H9 (cell line): ENCODE measurements at regions not wholly inside any gene's neighbourhood (a gene's known extent, or its start where the extent isn't known, plus 50 kb on each side); places are given as distances from the start of the nearest gene placed in this dataset.
A peak's percentile ranks its signal among the peaks of the same experiment; 100 is the strongest.

Source experiments
- DNase-seq: peaks from one replicate; pipeline ENCODE4 v3.0.0-alpha.2; 2017
- H2AFZ ChIP-seq: one replicate; pipeline ENCODE4 v1.6.1; 2013; ENCODE audit warnings: mild to moderate bottlenecking, low read length, control low read depth, moderate library complexity
- H2AK5ac ChIP-seq: 2 replicates; pipeline ENCODE4 v1.6.1; 2013; ENCODE audit warnings: low read length, control low read depth, mixed read lengths; ENCODE audit not compliant: insufficient read length
- H2BK120ac ChIP-seq: one replicate; pipeline ENCODE4 v1.6.1; 2013; ENCODE audit warnings: low read depth, mild to moderate bottlenecking, low read length, control low read depth, inconsistent platforms; ENCODE audit not compliant: poor library complexity, severe bottlenecking
- H2BK12ac ChIP-seq: 2 replicates; pipeline ENCODE4 v1.6.1; 2013; ENCODE audit warnings: low read length, control low read depth, mixed read lengths, low read depth; ENCODE audit not compliant: insufficient read length
- H2BK15ac ChIP-seq: 2 replicates; pipeline ENCODE4 v1.6.1; 2013; ENCODE audit warnings: low read depth, low read length, control low read depth
- H2BK20ac ChIP-seq: one replicate; pipeline ENCODE4 v1.6.1; 2013; ENCODE audit warnings: low read depth, mild to moderate bottlenecking, low read length, control low read depth, inconsistent platforms; ENCODE audit not compliant: poor library complexity, severe bottlenecking
- H2BK5ac ChIP-seq: 2 replicates; pipeline ENCODE4 v1.6.1; 2013; ENCODE audit warnings: low read length, control low read depth, mixed read lengths; ENCODE audit not compliant: insufficient read length
- H3K14ac ChIP-seq: 2 replicates; pipeline ENCODE4 v1.6.1; 2013; ENCODE audit warnings: low read length, control low read depth; ENCODE audit not compliant: insufficient read depth
- H3K18ac ChIP-seq: 2 replicates; pipeline ENCODE4 v1.6.1; 2013; ENCODE audit warnings: low read depth, mild to moderate bottlenecking, mixed read lengths, low read length, control low read depth; ENCODE audit not compliant: insufficient read length
- H3K23ac ChIP-seq: 2 replicates; pipeline ENCODE4 v1.6.1; 2013; ENCODE audit warnings: low read length, control low read depth, mixed read lengths, low read depth; ENCODE audit not compliant: insufficient read length
- H3K23me2 ChIP-seq: 2 replicates; pipeline ENCODE4 v1.6.1; 2013; ENCODE audit warnings: low read depth, mild to moderate bottlenecking, mixed read lengths, low read length, control low read depth; ENCODE audit not compliant: insufficient read length, poor library complexity, severe bottlenecking
- H3K27ac ChIP-seq: 2 replicates; pipeline ENCODE4 v1.5.1; 2013; ENCODE audit warnings: low read length, control low read depth, mixed read lengths, low read depth; ENCODE audit not compliant: insufficient read length
- H3K27me3 ChIP-seq: 2 replicates; pipeline ENCODE4 v1.6.1; 2013; ENCODE audit warnings: low read length, control low read depth, inconsistent platforms; ENCODE audit not compliant: insufficient read depth
- H3K4ac ChIP-seq: 2 replicates; pipeline ENCODE4 v1.6.1; 2013; ENCODE audit warnings: low read depth, mild to moderate bottlenecking, control low read depth, inconsistent platforms, low read length, moderate library complexity
- H3K4me1 ChIP-seq: 2 replicates; pipeline ENCODE4 v1.6.1; 2013; ENCODE audit warnings: low read length, control low read depth, inconsistent platforms; ENCODE audit not compliant: insufficient read depth
- H3K4me2 ChIP-seq: 2 replicates; pipeline ENCODE4 v1.6.1; 2013; ENCODE audit warnings: low read length, control low read depth, mixed read lengths; ENCODE audit not compliant: insufficient read length, insufficient read depth
- H3K56ac ChIP-seq: 2 replicates; pipeline ENCODE4 v1.6.1; 2013; ENCODE audit warnings: low read depth, mild to moderate bottlenecking, mixed read lengths, low read length, control low read depth; ENCODE audit not compliant: insufficient read length
- H3K79me1 ChIP-seq: 2 replicates; pipeline ENCODE4 v1.6.1; 2013; ENCODE audit warnings: low read depth, mild to moderate bottlenecking, moderate library complexity, low read length, control low read depth, inconsistent platforms; ENCODE audit not compliant: insufficient read depth, poor library complexity, severe bottlenecking
- H3K79me2 ChIP-seq: 2 replicates; pipeline ENCODE4 v1.6.1; 2013; ENCODE audit warnings: low read length, control low read depth, inconsistent platforms; ENCODE audit not compliant: insufficient read depth
- H3K9ac ChIP-seq: 2 replicates; pipeline ENCODE4 v1.6.1; 2013; ENCODE audit warnings: low read length, control low read depth, mixed read lengths; ENCODE audit not compliant: insufficient read length; ENCODE audit errors: extremely low read depth
- H3K9me3 ChIP-seq: one replicate; pipeline ENCODE4 v1.6.1; 2013; ENCODE audit warnings: low read depth, low read length, inconsistent platforms; ENCODE audit not compliant: control insufficient read depth
- H3T11ph ChIP-seq: one replicate; pipeline ENCODE4 v1.6.1; 2013; ENCODE audit warnings: mild to moderate bottlenecking, low read length, control low read depth, inconsistent platforms
- H4K20me1 ChIP-seq: one replicate; pipeline ENCODE4 v1.6.1; 2013; ENCODE audit not compliant: control insufficient read depth, insufficient read length, insufficient read depth
- H4K5ac ChIP-seq: 2 replicates; pipeline ENCODE4 v1.6.1; 2013; ENCODE audit warnings: low read depth, mild to moderate bottlenecking, mixed read lengths, low read length, control low read depth; ENCODE audit not compliant: insufficient read length
- H4K8ac ChIP-seq: replicated peaks from 2 replicates; pipeline ENCODE4 v1.6.1; 2013; ENCODE audit warnings: low read length, control low read depth, mixed read lengths, low read depth; ENCODE audit not compliant: insufficient read length
- H4K91ac ChIP-seq: 2 replicates; pipeline ENCODE4 v1.6.1; 2013; ENCODE audit warnings: low read depth, mild to moderate bottlenecking, moderate library complexity, mixed read lengths, low read length, control low read depth; ENCODE audit not compliant: insufficient read length
- H3K27ac Mint-ChIP-seq, 3 experiments: 2 replicates in 2 of 3; 3 replicates in 1 of 3; pipeline ENCODE4 v1.8.0; 2020 to 2021; ENCODE audit warnings: mixed read lengths in 3 of 3, mild to moderate bottlenecking in 1 of 3, moderate library complexity in 1 of 3
- H3K27me3 Mint-ChIP-seq: 2 replicates; pipeline ENCODE4 v1.8.0; 2021; ENCODE audit warnings: low read depth, mild to moderate bottlenecking, moderate library complexity, mixed read lengths
- H3K36me3 Mint-ChIP-seq, 3 experiments: 2 replicates in 2 of 3; 3 replicates in 1 of 3; pipeline ENCODE4 v1.8.0; 2020 to 2021; ENCODE audit warnings: low read depth in 3 of 3, mixed read lengths in 3 of 3; ENCODE audit not compliant: insufficient read depth in 1 of 3
- H3K4me1 Mint-ChIP-seq, 2 experiments: 2 replicates each; pipeline ENCODE4 v1.8.0; 2020; ENCODE audit warnings: mixed read lengths in 2 of 2
- H3K4me3 Mint-ChIP-seq, 2 experiments: 2 replicates in 1 of 2; 3 replicates in 1 of 2; pipeline ENCODE4 v1.8.0; 2020 to 2021; ENCODE audit warnings: mild to moderate bottlenecking in 2 of 2, mixed read lengths in 2 of 2, moderate library complexity in 1 of 2
- H3K9me3 Mint-ChIP-seq, 2 experiments: 2 replicates in 1 of 2; 3 replicates in 1 of 2; pipeline ENCODE4 v1.8.0; 2020; ENCODE audit warnings: mild to moderate bottlenecking in 2 of 2, mixed read lengths in 2 of 2, moderate library complexity in 1 of 2
- WGBS: extraction: QIAGEN DNeasy Blood & Tissue Kit; methylation state at CpG from one replicate; pipeline ENCODE4 v1.1.7; 2013; ENCODE audit warnings: missing lambda C conversion rate, low lambda C conversion rate, mixed read lengths; ENCODE audit not compliant: insufficient read length; ENCODE audit errors: extremely low coverage; 5-methylcytosine and 5-hydroxymethylcytosine counted together
- TF ChIP-seq, protein P1 (sequence below): fragments of 200-600 bp; sonication (generic); conservative IDR thresholded peaks from 3 replicates; pipeline ENCODE4 v1.8.0; 2021; ENCODE audit warnings: antibody characterized with exemption, mild to moderate bottlenecking

DNA sequence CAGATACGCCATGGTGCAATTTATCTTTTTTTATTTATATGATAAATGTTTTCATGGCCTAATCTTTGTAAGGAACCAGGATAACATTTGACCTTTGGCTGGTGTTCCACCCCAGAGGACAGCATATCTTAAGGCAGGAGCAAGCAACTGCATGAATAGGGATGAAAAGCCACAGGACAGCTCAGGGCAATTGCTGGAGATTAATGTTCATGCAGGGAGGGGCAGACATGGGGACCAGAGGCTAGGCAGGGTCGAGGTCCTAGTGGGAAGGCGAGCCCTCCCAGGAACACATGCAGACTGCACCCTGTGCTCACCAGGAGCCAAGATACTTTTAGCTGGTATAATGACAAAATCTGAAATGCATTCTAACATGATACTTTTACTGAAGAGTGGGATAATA lies 74.4 kb upstream of the HAO2 start:
- H4K8ac ChIP-seq = no peak overlapping the region
- no peak overlapping the region for H2AK5ac ChIP-seq
- H2BK120ac ChIP-seq = no peak overlapping the region
- DNase-seq = no peak
- no peak overlapping the region for H2BK20ac ChIP-seq
- H4K91ac ChIP-seq = no peak overlapping the region
- H2BK5ac ChIP-seq = no peak overlapping the region
- peaks cover 19 to 30% of the 10 kb centered on the region in 2 experiments for H3K4me1 Mint-ChIP-seq
- no peak overlapping the region for H3K14ac ChIP-seq
- no peaks in the 10 kb centered on the region for H4K20me1 ChIP-seq
- H3K27ac ChIP-seq = no peak overlapping the region
- H3K27me3 ChIP-seq = no peaks in the 10 kb centered on the region
- H3K27me3 Mint-ChIP-seq = peaks cover 2% of the 10 kb centered on the region; the same call in 1 of the 2 replicates
- no peaks in the 10 kb centered on the region for H3K36me3 Mint-ChIP-seq
- no peak overlapping the region for H3K27ac Mint-ChIP-seq
- H2AFZ ChIP-seq = no peak overlapping the region
- peak overlapping the region; percentile 30 for H3K4me2 ChIP-seq
- no peak overlapping the region for H4K5ac ChIP-seq
- no peak overlapping the region for H3K18ac ChIP-seq
- no peaks in the 10 kb centered on the region for H3K9me3 ChIP-seq
- peak overlapping the region in 1 of 2 experiments; percentile 41; a peak in 2 of 5 replicates for H3K4me3 Mint-ChIP-seq
- WGBS = no CpG with 5 or more reads among the region's 3 CpGs
- no peak overlapping the region for H2BK15ac ChIP-seq
- H3T11ph ChIP-seq = no peak overlapping the region
- no peak overlapping the region for H2BK12ac ChIP-seq
- no peaks in the 10 kb centered on the region for H3K79me2 ChIP-seq
- no peaks in the 10 kb centered on the region for H3K23me2 ChIP-seq
- no peaks in the 10 kb centered on the region for H3K9me3 Mint-ChIP-seq
- no peak overlapping the region for H3K9ac ChIP-seq
- no peaks in the 10 kb centered on the region for H3K79me1 ChIP-seq
- peaks cover 11% of the 10 kb centered on the region; the same call in 1 of the 2 replicates for H3K4me1 ChIP-seq
- no peak overlapping the region for H3K56ac ChIP-seq
- no peak overlapping the region for H3K23ac ChIP-seq
- no peak overlapping the region for H3K4ac ChIP-seq
- TF ChIP-seq, protein P1, sequence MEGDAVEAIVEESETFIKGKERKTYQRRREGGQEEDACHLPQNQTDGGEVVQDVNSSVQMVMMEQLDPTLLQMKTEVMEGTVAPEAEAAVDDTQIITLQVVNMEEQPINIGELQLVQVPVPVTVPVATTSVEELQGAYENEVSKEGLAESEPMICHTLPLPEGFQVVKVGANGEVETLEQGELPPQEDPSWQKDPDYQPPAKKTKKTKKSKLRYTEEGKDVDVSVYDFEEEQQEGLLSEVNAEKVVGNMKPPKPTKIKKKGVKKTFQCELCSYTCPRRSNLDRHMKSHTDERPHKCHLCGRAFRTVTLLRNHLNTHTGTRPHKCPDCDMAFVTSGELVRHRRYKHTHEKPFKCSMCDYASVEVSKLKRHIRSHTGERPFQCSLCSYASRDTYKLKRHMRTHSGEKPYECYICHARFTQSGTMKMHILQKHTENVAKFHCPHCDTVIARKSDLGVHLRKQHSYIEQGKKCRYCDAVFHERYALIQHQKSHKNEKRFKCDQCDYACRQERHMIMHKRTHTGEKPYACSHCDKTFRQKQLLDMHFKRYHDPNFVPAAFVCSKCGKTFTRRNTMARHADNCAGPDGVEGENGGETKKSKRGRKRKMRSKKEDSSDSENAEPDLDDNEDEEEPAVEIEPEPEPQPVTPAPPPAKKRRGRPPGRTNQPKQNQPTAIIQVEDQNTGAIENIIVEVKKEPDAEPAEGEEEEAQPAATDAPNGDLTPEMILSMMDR = no peak
